Nephron progenitor cell (in vitro differentiated cells): ENCODE measurements at regions not wholly inside any gene's neighbourhood (a gene's known extent, or its start where the extent isn't known, plus 50 kb on each side); places are given as distances from the start of the nearest gene placed in this dataset.

Experiments
- DNase-seq: peaks from one replicate; pipeline ENCODE4 v3.0.0; 2021
- H3K27ac Mint-ChIP-seq: 2 replicates; pipeline ENCODE4 v1.8.0; 2021; ENCODE audit warnings: mild to moderate bottlenecking, moderate library complexity, mixed read lengths
- H3K27me3 Mint-ChIP-seq: 2 replicates; pipeline ENCODE4 v1.8.0; 2021; ENCODE audit warnings: mild to moderate bottlenecking, low read depth, mixed read lengths; ENCODE audit not compliant: poor library complexity
- H3K36me3 Mint-ChIP-seq: 2 replicates; pipeline ENCODE4 v1.8.0; 2021; ENCODE audit warnings: low read depth, mixed read lengths
- H3K4me1 Mint-ChIP-seq: 2 replicates; pipeline ENCODE4 v1.8.0; 2021; ENCODE audit warnings: mixed read lengths
- H3K4me3 Mint-ChIP-seq: 2 replicates; pipeline ENCODE4 v1.8.0; 2021; ENCODE audit warnings: mild to moderate bottlenecking, moderate library complexity, mixed read lengths
- H3K9me3 Mint-ChIP-seq: 2 replicates; pipeline ENCODE4 v1.8.0; 2021; ENCODE audit warnings: mild to moderate bottlenecking, moderate library complexity, mixed read lengths
- TF ChIP-seq, protein P1 (sequence below): fragments of 200-600 bp; sonication (generic); IDR thresholded peaks from 2 replicates; pipeline ENCODE4 v1.5.0; 2021; ENCODE audit warnings: antibody characterized with exemption

DNA sequence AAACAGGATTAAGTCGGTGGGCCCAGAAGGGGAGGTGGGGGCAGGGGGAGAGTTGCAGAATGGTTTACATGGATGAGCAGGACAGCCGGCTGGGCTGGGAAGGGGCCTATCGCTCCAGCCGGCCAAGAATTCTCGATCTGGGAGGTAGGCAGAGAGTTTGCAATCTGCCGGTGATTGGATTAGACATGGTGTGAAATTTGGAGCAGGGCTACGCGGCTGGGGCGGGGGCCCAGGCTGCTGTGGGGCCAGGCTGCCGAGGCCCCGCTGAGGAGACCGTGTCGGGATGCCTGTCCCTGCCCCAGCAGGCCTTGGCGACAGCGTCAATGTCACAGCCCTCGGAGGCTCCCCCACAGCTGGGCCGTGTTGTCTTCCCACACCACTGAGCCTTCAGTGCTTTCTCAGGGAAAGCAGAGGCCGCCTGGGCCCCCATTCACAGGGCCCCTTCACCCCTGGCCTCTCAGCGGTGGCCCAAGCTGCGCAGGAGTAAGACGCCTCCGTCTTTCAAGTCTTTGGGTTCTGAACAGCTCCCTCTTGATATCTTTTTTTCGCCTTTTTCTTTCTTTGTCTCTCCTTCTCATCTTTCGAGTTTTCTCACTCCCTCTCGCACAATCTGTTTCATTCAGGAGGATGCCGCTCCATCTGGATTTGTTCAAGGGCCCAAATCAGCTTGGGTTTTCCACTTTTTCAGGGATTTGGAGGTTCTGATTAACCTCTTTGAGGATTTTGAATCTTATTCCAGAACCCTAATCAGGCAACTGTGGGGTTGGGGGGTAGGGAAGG lies 117.5 kb upstream of the PARP11 start:
- Mint-ChIP-seq H3K27ac (peak overlapping the region; percentile 2), H3K36me3 (no peaks in the 10 kb centered on the region), H3K9me3 (no peaks in the 10 kb centered on the region), H3K27me3 (peaks cover 9% of the 10 kb centered on the region), H3K4me1 (peaks cover 65% of the 10 kb centered on the region), H3K4me3 (no peak overlapping the region)
- TF ChIP-seq, protein P1, sequence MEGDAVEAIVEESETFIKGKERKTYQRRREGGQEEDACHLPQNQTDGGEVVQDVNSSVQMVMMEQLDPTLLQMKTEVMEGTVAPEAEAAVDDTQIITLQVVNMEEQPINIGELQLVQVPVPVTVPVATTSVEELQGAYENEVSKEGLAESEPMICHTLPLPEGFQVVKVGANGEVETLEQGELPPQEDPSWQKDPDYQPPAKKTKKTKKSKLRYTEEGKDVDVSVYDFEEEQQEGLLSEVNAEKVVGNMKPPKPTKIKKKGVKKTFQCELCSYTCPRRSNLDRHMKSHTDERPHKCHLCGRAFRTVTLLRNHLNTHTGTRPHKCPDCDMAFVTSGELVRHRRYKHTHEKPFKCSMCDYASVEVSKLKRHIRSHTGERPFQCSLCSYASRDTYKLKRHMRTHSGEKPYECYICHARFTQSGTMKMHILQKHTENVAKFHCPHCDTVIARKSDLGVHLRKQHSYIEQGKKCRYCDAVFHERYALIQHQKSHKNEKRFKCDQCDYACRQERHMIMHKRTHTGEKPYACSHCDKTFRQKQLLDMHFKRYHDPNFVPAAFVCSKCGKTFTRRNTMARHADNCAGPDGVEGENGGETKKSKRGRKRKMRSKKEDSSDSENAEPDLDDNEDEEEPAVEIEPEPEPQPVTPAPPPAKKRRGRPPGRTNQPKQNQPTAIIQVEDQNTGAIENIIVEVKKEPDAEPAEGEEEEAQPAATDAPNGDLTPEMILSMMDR, result no peak
- DNase-seq, result no peak

DNA sequence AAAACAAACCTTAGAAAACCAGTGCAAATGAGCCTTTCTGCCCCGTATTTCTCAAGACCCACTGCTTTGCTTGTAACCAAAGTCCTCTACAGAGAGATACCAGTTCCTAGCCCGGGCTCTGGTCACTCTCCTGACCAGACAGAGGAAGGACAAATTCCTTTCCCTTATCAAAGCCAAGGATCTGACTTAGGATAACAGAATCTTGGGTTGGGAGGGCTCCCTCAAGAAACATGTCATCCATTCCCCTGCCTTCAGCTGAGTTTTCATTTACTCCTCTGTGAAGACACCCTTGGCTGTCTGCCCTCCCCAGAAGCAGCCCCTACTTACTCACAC lies 116.0 kb upstream of the PARP11 start:
- H3K9me3 Mint-ChIP-seq, result peaks cover 4% of the 10 kb centered on the region
- TF ChIP-seq, protein P1, result no peak
- peaks cover 9% of the 10 kb centered on the region for H3K27me3 Mint-ChIP-seq
- H3K4me1 Mint-ChIP-seq, result peaks cover 54% of the 10 kb centered on the region
- no peak overlapping the region for H3K4me3 Mint-ChIP-seq
- H3K36me3 Mint-ChIP-seq, result no peaks in the 10 kb centered on the region
- H3K27ac Mint-ChIP-seq, result no peak overlapping the region
- no peak for DNase-seq

DNA sequence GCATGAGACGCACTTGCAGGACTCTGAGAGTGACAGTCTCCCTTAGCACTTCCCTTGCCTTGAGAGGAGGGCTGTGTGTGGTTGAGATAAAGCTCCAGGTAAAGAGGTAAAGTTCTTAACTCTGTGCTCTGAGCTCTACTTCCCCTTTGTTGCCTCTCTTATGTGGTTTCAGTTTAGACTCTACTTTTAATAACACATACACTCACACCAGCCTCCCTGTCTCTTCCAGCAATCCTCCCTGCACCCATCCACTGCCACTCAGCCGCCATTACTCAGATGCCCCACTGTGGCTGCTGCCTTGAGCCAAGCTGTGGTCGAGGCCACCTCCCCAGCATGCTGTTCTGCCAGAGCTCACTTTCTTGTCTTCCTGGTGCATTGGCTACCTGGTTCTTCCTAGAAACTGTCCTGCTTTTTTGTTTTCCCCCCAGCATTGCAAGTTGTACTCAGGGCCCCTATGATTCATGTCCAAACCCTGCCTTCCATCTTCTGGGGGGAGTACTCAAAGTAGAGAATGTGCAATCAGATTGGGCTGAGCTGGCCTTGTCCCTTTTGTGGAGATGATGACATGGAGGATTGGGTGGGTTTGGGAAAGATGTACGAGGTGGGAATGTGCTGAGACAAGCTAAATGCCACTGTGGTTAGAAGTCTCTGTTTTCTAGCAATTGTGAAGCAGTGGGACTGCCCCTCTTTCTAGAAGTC lies 115.5 kb upstream of the PARP11 start:
- H3K9me3 Mint-ChIP-seq, result peaks cover 6% of the 10 kb centered on the region
- peak overlapping the region; percentile 82 for H3K27ac Mint-ChIP-seq
- peaks cover 51% of the 10 kb centered on the region for H3K4me1 Mint-ChIP-seq
- H3K27me3 Mint-ChIP-seq, result peaks cover 7% of the 10 kb centered on the region
- no peaks in the 10 kb centered on the region for H3K36me3 Mint-ChIP-seq
- TF ChIP-seq, protein P1, result no peak
- no peak overlapping the region for H3K4me3 Mint-ChIP-seq
- no peak for DNase-seq

DNA sequence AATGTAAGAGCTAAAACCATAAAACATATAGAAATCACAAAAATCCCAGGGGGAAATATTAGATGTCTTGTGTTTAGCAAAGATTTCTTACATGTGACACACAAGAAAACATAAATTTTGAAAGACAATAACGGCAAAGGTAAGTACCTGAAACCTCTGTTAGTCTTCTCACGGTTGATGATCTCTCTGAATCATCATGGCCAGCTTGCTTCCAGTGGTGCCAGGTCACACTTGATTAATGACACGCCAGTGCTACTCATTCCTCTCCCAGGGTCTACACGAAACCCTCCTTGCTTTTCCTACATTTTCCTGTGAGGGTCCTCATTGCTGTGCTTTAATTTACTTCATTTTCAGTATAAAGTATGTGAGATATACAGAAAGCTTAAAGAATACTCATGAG lies 114.4 kb upstream of the PARP11 start:
- Mint-ChIP-seq H3K36me3 (no peaks in the 10 kb centered on the region), H3K27me3 (peaks cover 6% of the 10 kb centered on the region), H3K27ac (no peak overlapping the region), H3K9me3 (peaks cover 17% of the 10 kb centered on the region), H3K4me3 (no peak overlapping the region), H3K4me1 (peaks cover 49% of the 10 kb centered on the region)
- DNase-seq, result no peak
- TF ChIP-seq, protein P1, result no peak

DNA sequence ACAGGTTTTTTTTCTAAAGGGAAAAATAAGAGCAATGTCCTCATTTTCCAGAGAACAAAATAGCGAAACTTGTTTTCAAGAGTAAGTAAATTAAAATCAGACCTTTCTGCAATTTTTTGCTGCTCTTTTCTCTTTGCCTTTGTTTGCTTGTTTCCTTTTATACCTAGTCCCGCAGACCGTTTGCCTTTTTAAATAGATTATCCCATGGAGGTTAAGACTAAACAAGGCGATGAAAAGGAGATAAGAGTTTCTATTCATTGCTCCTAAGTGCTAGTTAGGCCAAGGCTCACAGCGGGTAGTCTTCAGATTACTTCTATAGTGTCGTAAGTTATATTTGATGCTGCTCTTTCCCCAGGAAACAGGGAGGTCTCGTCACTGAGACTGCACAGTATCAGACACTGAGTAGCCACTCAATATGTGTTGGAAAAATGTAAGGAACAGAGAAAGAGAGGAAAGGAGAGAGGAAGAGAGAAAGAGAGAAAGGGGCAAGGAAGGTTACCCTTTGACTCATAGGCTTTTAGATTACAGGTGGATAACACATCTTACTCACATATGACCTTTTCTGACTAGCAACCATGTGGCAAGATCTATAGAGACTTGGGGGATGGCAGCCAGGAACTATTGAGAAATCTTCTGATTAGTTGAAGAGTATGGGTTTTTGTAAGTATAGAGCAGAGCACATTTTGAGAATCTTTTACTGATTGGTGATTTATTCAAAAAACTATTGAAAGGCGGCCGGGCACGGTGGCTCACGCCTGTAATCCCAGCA lies 107.5 kb upstream of the PARP11 start:
- no peak for DNase-seq
- Mint-ChIP-seq H3K4me1 (peaks cover 11% of the 10 kb centered on the region), H3K9me3 (peaks cover 56% of the 10 kb centered on the region), H3K27me3 (no peaks in the 10 kb centered on the region), H3K27ac (no peak overlapping the region), H3K4me3 (no peak overlapping the region), H3K36me3 (peaks cover 17% of the 10 kb centered on the region)
- TF ChIP-seq, protein P1, result no peak
